HG03575 (cell line): ENCODE measurements at regions not wholly inside any gene's neighbourhood (a gene's known extent, or its start where the extent isn't known, plus 50 kb on each side); places are given as distances from the start of the nearest gene placed in this dataset.
"Not testable (repeated sequence)": the region's sequence is repeated elsewhere in the genome, so short reads cannot be mapped to it uniquely, and the experiment has no call there.

Source experiments
- ATAC-seq: cut with Tn5 transposase; IDR thresholded peaks from one replicate; pipeline ENCODE4 v1.9.1; 2021; ENCODE audit not compliant: unreplicated experiment, insufficient number of reproducible peaks, low FRiP score; ENCODE audit errors: extremely low read depth

- ATAC-seq = not testable (repeated sequence)
Measured at GRCh38 chr3:10109-10996, 186.2 kb upstream of the CHL1 start.

- no peak for ATAC-seq
Measured at GRCh38 chr3:11734-12133, 184.8 kb upstream of the CHL1 start.

GRCh38 chr3:14652-15051 lies 181.9 kb upstream of the CHL1 start:
- ATAC-seq = no peak

- ATAC-seq = no peak
Measured at GRCh38 chr3:16366-16765, 180.2 kb upstream of the CHL1 start.

- ATAC-seq = no peak
Measured at GRCh38 chr3:20421-20820, 176.1 kb upstream of the CHL1 start.

GRCh38 chr3:24006-24405 lies 172.6 kb upstream of the CHL1 start:
- no peak for ATAC-seq

GRCh38 chr3:25056-25455 lies 171.5 kb upstream of the CHL1 start:
- ATAC-seq = no peak

- not testable (repeated sequence) for ATAC-seq
Measured at GRCh38 chr3:35985-36384, 160.6 kb upstream of the CHL1 start.

- ATAC-seq = not testable (repeated sequence)
Measured at GRCh38 chr3:42871-43744, 153.5 kb upstream of the CHL1 start.

GRCh38 chr3:44028-44676 lies 152.4 kb upstream of the CHL1 start:
- ATAC-seq = no peak

GRCh38 chr3:44941-45340 lies 151.6 kb upstream of the CHL1 start:
- not testable (repeated sequence) for ATAC-seq

GRCh38 chr3:46576-46975 lies 150.0 kb upstream of the CHL1 start:
- no peak for ATAC-seq

- ATAC-seq = not testable (repeated sequence)
Measured at GRCh38 chr3:53441-53840, 143.1 kb upstream of the CHL1 start.

- ATAC-seq = no peak
Measured at GRCh38 chr3:54240-54639, 142.3 kb upstream of the CHL1 start.

- ATAC-seq = no peak
Measured at GRCh38 chr3:56672-57071, 139.9 kb upstream of the CHL1 start.

GRCh38 chr3:59854-60253 lies 136.7 kb upstream of the CHL1 start:
- ATAC-seq = no peak

- ATAC-seq = no peak
Measured at GRCh38 chr3:63095-63765, 133.3 kb upstream of the CHL1 start.

GRCh38 chr3:69690-70089 lies 126.9 kb upstream of the CHL1 start:
- no peak for ATAC-seq

GRCh38 chr3:72776-73175 lies 123.8 kb upstream of the CHL1 start:
- ATAC-seq = no peak
